Activated naive CD8-positive, alpha-beta T cell treated with anti-CD3 and anti-CD28 coated beads, Interleukin-2, amount 10 ng/mL, durations not matched to agents 7 days and 5 days (primary cell): ENCODE measurements at regions not wholly inside any gene's neighbourhood (a gene's known extent, or its start where the extent isn't known, plus 50 kb on each side); places are given as distances from the start of the nearest gene placed in this dataset.

Source experiments
- ATAC-seq: fragments of 150-1000 bp; cut with Tn5 transposase; one replicate; pipeline ENCODE4 v1.10.0; 2021; ENCODE audit warnings: low read depth, moderate library complexity
- POLR2A ChIA-PET: fragments of 350-600 bp; sonication (Branson Sonifier 250); formaldehyde crosslinking; loops from one replicate; lab custom pipeline; 2021; ENCODE audit warnings: antibody characterized with exemption; lab: Charles Lee
- DNase-seq: peaks from one replicate; pipeline ENCODE4 v3.0.0; 2021
- H3K27ac Mint-ChIP-seq: one replicate; pipeline ENCODE4 v1.8.0; 2022; ENCODE audit warnings: mild to moderate bottlenecking, mixed read lengths
- H3K27me3 Mint-ChIP-seq: one replicate; pipeline ENCODE4 v1.8.0; 2022; ENCODE audit warnings: mild to moderate bottlenecking, moderate library complexity, mixed read lengths
- H3K36me3 Mint-ChIP-seq: one replicate; pipeline ENCODE4 v1.8.0; 2021; ENCODE audit warnings: mild to moderate bottlenecking, mixed read lengths
- H3K4me1 Mint-ChIP-seq: one replicate; pipeline ENCODE4 v1.8.0; 2021; ENCODE audit warnings: mixed read lengths
- H3K4me3 Mint-ChIP-seq: one replicate; pipeline ENCODE4 v1.8.0; 2022; ENCODE audit warnings: mild to moderate bottlenecking, moderate library complexity, mixed read lengths
- H3K9me3 Mint-ChIP-seq: one replicate; pipeline ENCODE4 v1.8.0; 2021; ENCODE audit warnings: mixed read lengths

DNA sequence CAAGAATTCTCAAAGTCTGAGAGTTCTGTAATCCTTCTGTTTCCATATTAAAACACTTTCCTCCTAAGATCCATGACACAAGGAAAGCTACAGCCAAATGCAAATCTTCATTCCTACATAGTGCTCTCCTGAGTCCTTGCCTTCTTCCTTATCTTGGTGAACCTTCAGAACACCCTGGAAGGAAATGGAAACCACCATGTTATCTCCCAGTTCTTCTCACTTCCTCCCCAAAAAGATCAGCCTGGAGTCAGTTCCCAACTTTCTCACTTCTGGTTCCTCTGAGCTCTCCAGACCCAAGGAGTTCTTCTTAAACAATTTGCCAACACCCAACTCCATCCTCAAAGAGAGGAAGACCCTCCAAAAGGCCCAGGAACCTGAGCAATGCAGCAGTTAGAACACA is 193.3 kb upstream of the CCN2 start:
- H3K4me3 Mint-ChIP-seq, result no peak overlapping the region
- ATAC-seq (no peak), DNase-seq (no peak)
- POLR2A ChIA-PET, result no interaction called here
- H3K4me1 Mint-ChIP-seq, result no peaks in the 10 kb centered on the region
- no peak overlapping the region for H3K27ac Mint-ChIP-seq
- peaks cover 3% of the 10 kb centered on the region for H3K27me3 Mint-ChIP-seq
- no peaks in the 10 kb centered on the region for H3K9me3 Mint-ChIP-seq
- no peaks in the 10 kb centered on the region for H3K36me3 Mint-ChIP-seq

GRCh38 chr6:132143258-132143657 is 192.1 kb upstream of the CCN2 start:
- Mint-ChIP-seq H3K4me3 (no peak overlapping the region), H3K27ac (no peak overlapping the region), H3K27me3 (peaks cover 3% of the 10 kb centered on the region), H3K9me3 (no peaks in the 10 kb centered on the region), H3K4me1 (no peaks in the 10 kb centered on the region), H3K36me3 (no peaks in the 10 kb centered on the region)
- ATAC-seq (no peak), DNase-seq (no peak)
- POLR2A ChIA-PET, result no interaction called here

DNA sequence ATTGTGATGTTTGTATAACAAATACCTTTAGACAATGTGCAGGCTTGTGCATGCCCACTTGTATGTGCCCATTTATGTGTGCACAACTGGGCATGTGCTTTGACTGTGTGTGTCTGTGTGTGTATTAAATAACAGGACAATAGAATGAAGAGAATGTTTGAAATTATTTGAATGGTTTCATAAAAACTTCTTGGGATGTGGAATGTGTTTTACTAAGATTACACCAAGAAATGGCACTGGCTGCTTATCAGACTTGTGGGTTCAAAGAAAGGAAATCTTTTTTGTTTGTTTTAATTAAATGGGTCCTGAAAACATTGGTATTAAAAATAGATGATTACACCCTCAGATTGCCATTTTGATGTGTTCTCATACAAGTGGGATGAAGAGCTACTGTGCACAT is 191.6 kb upstream of the CCN2 start:
- peaks cover 3% of the 10 kb centered on the region for H3K27me3 Mint-ChIP-seq
- no peak overlapping the region for H3K4me3 Mint-ChIP-seq
- DNase-seq (no peak), ATAC-seq (no peak)
- H3K9me3 Mint-ChIP-seq, result no peaks in the 10 kb centered on the region
- no peaks in the 10 kb centered on the region for H3K36me3 Mint-ChIP-seq
- no peak overlapping the region for H3K27ac Mint-ChIP-seq
- H3K4me1 Mint-ChIP-seq, result no peaks in the 10 kb centered on the region
- POLR2A ChIA-PET, result no interaction called here

- POLR2A ChIA-PET, result no interaction called here
- ATAC-seq, result no peak
- DNase-seq, result no peak
- H3K27ac Mint-ChIP-seq, result no peak overlapping the region
- H3K27me3 Mint-ChIP-seq, result peaks cover 6% of the 10 kb centered on the region
- H3K4me3 Mint-ChIP-seq, result no peak overlapping the region
- no peaks in the 10 kb centered on the region for H3K9me3 Mint-ChIP-seq
- no peaks in the 10 kb centered on the region for H3K4me1 Mint-ChIP-seq
- H3K36me3 Mint-ChIP-seq, result no peaks in the 10 kb centered on the region
Observed at GRCh38 chr6:132142308-132142707, 191.1 kb upstream of the CCN2 start.

- Mint-ChIP-seq H3K4me3 (no peak overlapping the region), H3K36me3 (no peaks in the 10 kb centered on the region), H3K27me3 (peaks cover 7% of the 10 kb centered on the region), H3K4me1 (no peaks in the 10 kb centered on the region), H3K9me3 (no peaks in the 10 kb centered on the region), H3K27ac (no peak overlapping the region)
- DNase-seq (no peak), ATAC-seq (no peak)
- POLR2A ChIA-PET, result no interaction called here
Observed at GRCh38 chr6:132140189-132140588, 189.0 kb upstream of the CCN2 start.

DNA sequence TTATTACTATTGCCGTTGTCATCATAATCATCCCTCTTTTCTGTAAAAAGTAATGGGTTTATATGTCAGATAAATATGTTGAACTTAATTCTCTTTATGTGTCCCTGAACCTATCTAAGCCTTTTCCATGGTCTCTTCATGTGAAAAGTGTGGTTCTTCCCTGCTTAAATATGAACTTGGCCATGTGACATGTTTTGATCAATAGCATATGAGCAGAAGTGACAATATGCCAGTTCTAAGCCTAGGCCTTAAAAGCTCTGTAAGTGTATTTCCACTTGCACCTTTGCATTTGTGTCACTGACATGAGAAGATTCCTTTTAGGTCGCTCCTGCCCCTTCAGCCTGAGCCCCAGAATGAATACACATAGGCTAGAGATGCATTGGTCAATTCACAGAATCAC is 188.4 kb upstream of the CCN2 start:
- H3K27me3 Mint-ChIP-seq, result peaks cover 7% of the 10 kb centered on the region
- ATAC-seq, result no peak
- H3K27ac Mint-ChIP-seq, result no peak overlapping the region
- POLR2A ChIA-PET, result no interaction called here
- DNase-seq, result no peak
- no peaks in the 10 kb centered on the region for H3K36me3 Mint-ChIP-seq
- H3K9me3 Mint-ChIP-seq, result no peaks in the 10 kb centered on the region
- H3K4me1 Mint-ChIP-seq, result no peaks in the 10 kb centered on the region
- no peak overlapping the region for H3K4me3 Mint-ChIP-seq

DNA sequence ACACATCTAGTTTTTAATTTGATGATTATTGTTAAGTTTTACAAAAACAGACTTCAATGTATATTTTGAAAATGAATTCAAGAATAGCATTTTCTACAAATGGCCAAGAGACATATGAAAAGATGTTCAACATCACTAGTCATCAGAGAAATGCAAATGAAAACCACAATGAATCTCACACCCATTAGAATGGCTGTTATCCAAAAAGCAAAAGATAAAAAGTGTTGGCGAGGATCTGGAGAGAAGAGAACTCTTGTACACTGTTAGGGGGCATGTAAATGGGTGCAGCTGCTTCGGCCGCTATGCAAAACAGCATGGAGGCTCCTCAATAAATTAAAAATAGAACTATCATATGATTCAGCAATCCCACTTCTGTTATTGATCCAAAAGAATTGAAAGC is 185.8 kb upstream of the CCN2 start:
- Mint-ChIP-seq H3K4me1 (no peaks in the 10 kb centered on the region), H3K27ac (no peak overlapping the region), H3K4me3 (no peak overlapping the region), H3K27me3 (peaks cover 7% of the 10 kb centered on the region), H3K36me3 (no peaks in the 10 kb centered on the region), H3K9me3 (no peaks in the 10 kb centered on the region)
- no peak for DNase-seq
- POLR2A ChIA-PET, result no interaction called here
- no peak for ATAC-seq

DNA sequence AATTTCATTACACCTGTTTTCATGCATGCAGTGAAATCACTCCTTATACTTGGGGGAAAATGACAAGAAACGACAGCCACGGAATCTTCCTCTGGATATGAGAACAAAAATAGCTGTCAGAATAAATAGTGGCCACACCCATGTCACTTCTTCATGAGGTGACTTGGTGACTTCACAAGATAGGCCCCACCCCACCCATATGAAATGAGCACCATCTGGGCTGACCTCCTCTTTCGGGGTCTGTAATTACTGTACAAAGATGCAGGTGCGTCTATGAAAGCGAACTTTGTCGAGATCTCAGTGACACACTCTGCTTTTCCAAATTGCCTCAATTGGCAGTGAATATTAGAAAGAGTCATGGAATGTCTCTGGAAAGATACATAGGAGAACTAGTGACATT is 184.2 kb upstream of the CCN2 start:
- Mint-ChIP-seq H3K4me3 (no peak overlapping the region), H3K9me3 (no peaks in the 10 kb centered on the region), H3K4me1 (peaks cover 2% of the 10 kb centered on the region), H3K27me3 (peaks cover 12% of the 10 kb centered on the region), H3K27ac (no peak overlapping the region), H3K36me3 (no peaks in the 10 kb centered on the region)
- no peak for DNase-seq
- POLR2A ChIA-PET, result no interaction called here
- no peak for ATAC-seq

- no peak for DNase-seq
- Mint-ChIP-seq H3K27ac (no peak overlapping the region), H3K9me3 (no peaks in the 10 kb centered on the region), H3K4me1 (peaks cover 2% of the 10 kb centered on the region), H3K27me3 (peaks cover 12% of the 10 kb centered on the region), H3K36me3 (no peaks in the 10 kb centered on the region), H3K4me3 (no peak overlapping the region)
- ATAC-seq, result no peak
- POLR2A ChIA-PET, result no interaction called here
Observed at GRCh38 chr6:132133736-132134445, 182.7 kb upstream of the CCN2 start.

DNA sequence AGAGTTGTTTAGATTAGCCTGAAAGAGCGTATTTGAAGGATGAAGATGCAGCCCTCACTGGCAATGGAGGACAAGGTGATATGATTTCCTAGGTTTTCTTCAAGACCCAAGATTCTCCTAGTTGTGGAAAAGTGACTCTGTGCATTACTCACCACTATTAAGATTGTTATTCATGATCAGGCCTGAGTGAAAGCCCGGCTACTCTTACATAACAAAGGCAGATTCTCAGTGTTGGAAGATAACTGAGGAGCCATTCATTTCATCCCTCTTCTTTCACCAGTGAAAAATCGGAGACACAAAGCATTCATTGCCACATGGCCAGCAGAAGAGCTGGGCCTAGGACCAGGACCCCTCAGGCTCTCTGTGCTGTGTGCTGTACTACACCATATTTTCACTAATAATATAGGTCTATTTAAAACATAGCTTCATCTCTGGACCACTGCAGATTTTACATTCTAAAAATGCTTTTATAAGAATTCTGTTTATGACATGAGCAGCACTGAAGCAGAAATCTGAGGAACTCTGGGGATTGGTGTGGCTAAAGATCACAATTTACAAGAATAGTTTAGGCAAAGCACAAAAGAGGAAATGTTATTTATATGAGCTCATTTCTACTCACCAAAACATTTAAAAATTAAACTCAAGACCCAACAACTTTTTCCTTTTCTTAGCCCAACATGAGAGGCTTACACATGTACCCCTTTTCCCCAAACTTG is 181.9 kb upstream of the CCN2 start:
- Mint-ChIP-seq H3K27ac (no peak overlapping the region), H3K36me3 (no peaks in the 10 kb centered on the region), H3K4me1 (peaks cover 2% of the 10 kb centered on the region), H3K4me3 (no peak overlapping the region), H3K27me3 (peaks cover 12% of the 10 kb centered on the region), H3K9me3 (no peaks in the 10 kb centered on the region)
- POLR2A ChIA-PET, result no interaction called here
- ATAC-seq, result no peak
- DNase-seq, result no peak

- no peak overlapping the region for H3K4me3 Mint-ChIP-seq
- no peak for DNase-seq
Observed at GRCh38 chr6:132132422-132132821, 181.2 kb upstream of the CCN2 start.

GRCh38 chr6:132131758-132132157 is 180.6 kb upstream of the CCN2 start:
- POLR2A ChIA-PET, result no interaction called here
- Mint-ChIP-seq H3K27me3 (peaks cover 12% of the 10 kb centered on the region), H3K4me1 (peaks cover 2% of the 10 kb centered on the region), H3K9me3 (no peaks in the 10 kb centered on the region), H3K36me3 (no peaks in the 10 kb centered on the region), H3K27ac (no peak overlapping the region), H3K4me3 (no peak overlapping the region)
- ATAC-seq, result no peak
- no peak for DNase-seq

More at GRCh38 chr6:132132422-132132821, 181.2 kb upstream of the CCN2 start:
- POLR2A ChIA-PET, result no interaction called here
- H3K4me1 Mint-ChIP-seq, result peaks cover 2% of the 10 kb centered on the region
- no peaks in the 10 kb centered on the region for H3K36me3 Mint-ChIP-seq
- H3K27ac Mint-ChIP-seq, result no peak overlapping the region
- peaks cover 9% of the 10 kb centered on the region for H3K27me3 Mint-ChIP-seq
- no peak for ATAC-seq
- H3K9me3 Mint-ChIP-seq, result no peaks in the 10 kb centered on the region

DNA sequence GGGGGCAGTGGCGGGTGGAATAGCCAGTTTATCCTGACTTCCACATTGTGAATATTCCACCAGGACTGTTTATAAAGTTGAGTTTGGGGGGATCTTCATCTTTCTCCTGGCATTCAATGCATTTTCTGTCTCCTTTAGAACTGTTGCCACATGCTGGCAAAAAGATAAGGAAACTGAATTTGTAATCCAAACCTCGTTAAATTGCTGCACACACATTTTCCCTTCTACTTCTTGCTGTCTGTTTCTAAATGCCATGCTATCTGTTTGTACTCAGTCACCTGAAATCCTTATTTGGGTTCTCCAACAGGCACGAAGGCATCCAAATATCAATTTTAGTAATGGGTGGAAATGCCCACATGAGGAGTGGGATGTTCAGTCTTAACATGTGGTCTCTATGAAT is 180.2 kb upstream of the CCN2 start:
- no peak for ATAC-seq
- Mint-ChIP-seq H3K27me3 (peaks cover 12% of the 10 kb centered on the region), H3K9me3 (no peaks in the 10 kb centered on the region), H3K4me1 (peaks cover 2% of the 10 kb centered on the region), H3K36me3 (no peaks in the 10 kb centered on the region), H3K4me3 (no peak overlapping the region), H3K27ac (no peak overlapping the region)
- POLR2A ChIA-PET, result no interaction called here
- DNase-seq, result no peak

- H3K9me3 Mint-ChIP-seq, result no peaks in the 10 kb centered on the region
- DNase-seq (no peak), ATAC-seq (no peak)
- peaks cover 2% of the 10 kb centered on the region for H3K4me1 Mint-ChIP-seq
- no peaks in the 10 kb centered on the region for H3K36me3 Mint-ChIP-seq
- POLR2A ChIA-PET, result no interaction called here
- no peak overlapping the region for H3K27ac Mint-ChIP-seq
- peaks cover 10% of the 10 kb centered on the region for H3K27me3 Mint-ChIP-seq
- H3K4me3 Mint-ChIP-seq, result no peak overlapping the region
Observed at GRCh38 chr6:132130626-132131298, 179.6 kb upstream of the CCN2 start.
